GM12874 (cell line): ENCODE measurements at regions not wholly inside any gene's neighbourhood (a gene's known extent, or its start where the extent isn't known, plus 50 kb on each side); places are given as distances from the start of the nearest gene placed in this dataset.

ENCODE experiments used
- TF ChIP-seq, protein P1 (sequence below): IDR thresholded peaks from 2 replicates; pipeline ENCODE4 v1.5.1; 2011; ENCODE audit warnings: low read depth, mild to moderate bottlenecking, control low read depth, low read length, moderate library complexity; ENCODE audit not compliant: insufficient read depth

DNA sequence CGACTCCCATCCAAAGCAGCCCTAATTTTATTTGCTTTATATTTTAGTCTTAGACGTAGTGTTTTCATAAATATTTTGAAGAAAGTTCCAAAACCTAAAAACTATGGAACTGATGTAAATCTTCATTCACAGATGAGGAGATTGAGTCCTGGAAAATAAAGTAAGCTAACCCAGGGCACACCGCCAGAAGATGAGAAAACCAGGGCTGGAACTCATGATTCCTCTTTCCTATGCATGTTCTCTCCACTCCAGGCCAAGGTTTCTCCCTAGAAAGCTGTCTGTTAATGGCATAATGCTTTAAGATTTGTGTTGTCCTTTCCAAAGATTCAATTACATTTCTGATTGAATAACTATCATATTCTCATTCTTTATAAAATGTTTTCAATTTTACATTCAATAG, 78.4 kb upstream of the ZC3H15 start:
- TF ChIP-seq, protein P1, sequence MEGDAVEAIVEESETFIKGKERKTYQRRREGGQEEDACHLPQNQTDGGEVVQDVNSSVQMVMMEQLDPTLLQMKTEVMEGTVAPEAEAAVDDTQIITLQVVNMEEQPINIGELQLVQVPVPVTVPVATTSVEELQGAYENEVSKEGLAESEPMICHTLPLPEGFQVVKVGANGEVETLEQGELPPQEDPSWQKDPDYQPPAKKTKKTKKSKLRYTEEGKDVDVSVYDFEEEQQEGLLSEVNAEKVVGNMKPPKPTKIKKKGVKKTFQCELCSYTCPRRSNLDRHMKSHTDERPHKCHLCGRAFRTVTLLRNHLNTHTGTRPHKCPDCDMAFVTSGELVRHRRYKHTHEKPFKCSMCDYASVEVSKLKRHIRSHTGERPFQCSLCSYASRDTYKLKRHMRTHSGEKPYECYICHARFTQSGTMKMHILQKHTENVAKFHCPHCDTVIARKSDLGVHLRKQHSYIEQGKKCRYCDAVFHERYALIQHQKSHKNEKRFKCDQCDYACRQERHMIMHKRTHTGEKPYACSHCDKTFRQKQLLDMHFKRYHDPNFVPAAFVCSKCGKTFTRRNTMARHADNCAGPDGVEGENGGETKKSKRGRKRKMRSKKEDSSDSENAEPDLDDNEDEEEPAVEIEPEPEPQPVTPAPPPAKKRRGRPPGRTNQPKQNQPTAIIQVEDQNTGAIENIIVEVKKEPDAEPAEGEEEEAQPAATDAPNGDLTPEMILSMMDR: no peak

GRCh38 chr2:186410802-186411201, 75.3 kb upstream of the ZC3H15 start:
- TF ChIP-seq, protein P1: no peak

- TF ChIP-seq, protein P1: no peak
These were observed 63.8 kb upstream of the ZC3H15 start for GRCh38 chr2:186422226-186422625.

DNA sequence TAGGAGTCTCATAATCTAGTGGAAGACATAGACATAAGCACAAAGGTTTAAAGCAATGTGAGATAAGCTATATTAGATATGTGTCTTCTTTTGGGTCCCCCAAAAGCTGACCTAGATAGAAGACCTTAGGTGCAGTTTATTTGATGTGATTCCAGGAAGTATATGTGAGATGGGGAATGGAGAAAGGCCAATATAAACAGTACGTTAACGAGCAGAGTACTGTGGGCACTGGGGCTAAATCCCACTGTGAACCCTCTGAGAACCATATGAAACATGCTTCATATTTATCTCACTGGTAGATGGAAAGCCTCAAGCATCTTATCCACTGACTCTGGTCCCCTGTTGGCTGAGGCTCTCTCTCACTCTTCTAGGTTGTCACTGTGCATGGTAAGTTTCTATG, 62.6 kb upstream of the ZC3H15 start:
- TF ChIP-seq, protein P1: no peak

DNA sequence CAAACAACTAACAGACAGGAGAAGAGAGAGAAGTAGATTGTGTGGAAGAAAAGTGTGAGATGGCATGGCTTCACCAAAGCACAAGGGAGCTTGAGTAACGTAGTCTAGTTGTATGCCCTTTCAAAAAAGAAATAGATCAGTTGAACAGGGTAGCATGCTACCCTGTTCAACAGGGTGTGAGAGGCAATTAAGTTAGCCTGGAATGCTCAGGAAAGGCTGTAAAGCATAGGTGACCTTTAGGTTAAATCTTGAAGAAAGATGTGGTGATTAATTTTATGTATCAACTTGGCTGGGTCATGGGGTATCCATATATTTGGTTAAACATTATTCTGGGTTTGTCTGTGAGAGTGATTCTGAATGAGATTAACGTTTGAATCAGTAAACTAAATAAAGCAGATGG, 61.8 kb upstream of the ZC3H15 start:
- TF ChIP-seq, protein P1: no peak

GRCh38 chr2:186425576-186425975, 60.5 kb upstream of the ZC3H15 start:
- TF ChIP-seq, protein P1: no peak

GRCh38 chr2:186426153-186427016, 59.7 kb upstream of the ZC3H15 start:
- TF ChIP-seq, protein P1: no peak
